ENCODE measurements at regions not wholly inside any gene's neighbourhood (a gene's known extent, or its start where the extent isn't known, plus 50 kb on each side); places are given as distances from the start of the nearest gene placed in this dataset.
"Not testable (repeated sequence)": the region's sequence is repeated elsewhere in the genome, so short reads cannot be mapped to it uniquely, and the experiment has no call there.

GRCh38 chr6:122280105-122281021 is 119.1 kb upstream of the HSF2 start:
- not testable (repeated sequence) for H3K4me3 Mint-ChIP-seq

GRCh38 chr6:122283884-122284283 is 115.6 kb upstream of the HSF2 start:
- H3K36me3 Mint-ChIP-seq: no peaks in the 10 kb centered on the region
- H3K27me3 Mint-ChIP-seq (ENCODE audit: low read depth in 3 of 3): no peaks in the 10 kb centered on the region
- peaks cover 0 to 5% (median 3%) of the 10 kb centered on the region in 6 donors for H3K9me3 Mint-ChIP-seq

More at GRCh38 chr6:122280105-122281021, 119.1 kb upstream of the HSF2 start:
- DNase-seq; H3K27me3 Mint-ChIP-seq (ENCODE audit: low read depth in 3 of 3); H3K4me1 Mint-ChIP-seq; H3K27ac Mint-ChIP-seq; H3K36me3 Mint-ChIP-seq: not testable (repeated sequence)
- peaks cover 0 to 13% (median 4%) of the 10 kb centered on the region in 6 donors for H3K9me3 Mint-ChIP-seq

GRCh38 chr6:122284848-122285247 is 114.6 kb upstream of the HSF2 start:
- Mint-ChIP-seq H3K4me3 (no peak overlapping the region), H3K36me3 (no peaks in the 10 kb centered on the region), H3K4me1 (no peaks in the 10 kb centered on the region), H3K9me3 (peaks cover 0 to 5% (median 3%) of the 10 kb centered on the region in 6 donors), H3K27ac (no peak overlapping the region), H3K27me3 (ENCODE audit: low read depth in 3 of 3) (no peaks in the 10 kb centered on the region)
- DNase-seq: no peak

More at GRCh38 chr6:122283884-122284283, 115.6 kb upstream of the HSF2 start:
- no peak overlapping the region for H3K27ac Mint-ChIP-seq
- no peak overlapping the region for H3K4me3 Mint-ChIP-seq
- no peaks in the 10 kb centered on the region for H3K4me1 Mint-ChIP-seq
- DNase-seq: no peak

- no peaks in the 10 kb centered on the region for H3K4me1 Mint-ChIP-seq
- H3K4me3 Mint-ChIP-seq: no peak overlapping the region
- DNase-seq: no peak
- no peaks in the 10 kb centered on the region for H3K36me3 Mint-ChIP-seq
- no peak overlapping the region for H3K27ac Mint-ChIP-seq
- no peaks in the 10 kb centered on the region for H3K27me3 Mint-ChIP-seq (ENCODE audit: low read depth in 3 of 3)
- peaks cover 0 to 5% (median 3%) of the 10 kb centered on the region in 6 donors for H3K9me3 Mint-ChIP-seq
Observed at GRCh38 chr6:122285292-122285913, 114.0 kb upstream of the HSF2 start.

- DNase-seq: no peak
- Mint-ChIP-seq H3K27ac (no peak overlapping the region), H3K4me3 (no peak overlapping the region), H3K4me1 (no peaks in the 10 kb centered on the region), H3K27me3 (ENCODE audit: low read depth in 3 of 3) (no peaks in the 10 kb centered on the region), H3K9me3 (peaks cover 0 to 5% (median 3%) of the 10 kb centered on the region in 6 donors), H3K36me3 (no peaks in the 10 kb centered on the region)
Observed at GRCh38 chr6:122286512-122286911, 112.9 kb upstream of the HSF2 start.

- Mint-ChIP-seq H3K36me3 (no peaks in the 10 kb centered on the region), H3K4me1 (no peaks in the 10 kb centered on the region), H3K27me3 (ENCODE audit: low read depth in 3 of 3) (no peaks in the 10 kb centered on the region), H3K9me3 (peaks cover 0 to 4% (median 0%) of the 10 kb centered on the region in 6 donors), H3K27ac (no peak overlapping the region), H3K4me3 (no peak overlapping the region)
- no peak for DNase-seq
Observed at GRCh38 chr6:122289762-122290539, 109.5 kb upstream of the HSF2 start.

- DNase-seq: no peak
- Mint-ChIP-seq H3K4me3 (no peak overlapping the region), H3K36me3 (no peaks in the 10 kb centered on the region), H3K27ac (no peak overlapping the region), H3K9me3 (peaks cover 0 to 8% (median 0%) of the 10 kb centered on the region in 6 donors), H3K27me3 (ENCODE audit: low read depth in 3 of 3) (no peaks in the 10 kb centered on the region), H3K4me1 (no peaks in the 10 kb centered on the region)
Observed at GRCh38 chr6:122297010-122297409, 102.4 kb upstream of the HSF2 start.

- no peak for DNase-seq
- Mint-ChIP-seq H3K27me3 (ENCODE audit: low read depth in 3 of 3) (peaks cover 0 to 6% (median 0%) of the 10 kb centered on the region in 3 donors), H3K9me3 (peaks cover 0 to 24% (median 6%) of the 10 kb centered on the region in 6 donors), H3K4me3 (no peak overlapping the region), H3K36me3 (no peaks in the 10 kb centered on the region), H3K27ac (no peak overlapping the region), H3K4me1 (no peaks in the 10 kb centered on the region)
Observed at GRCh38 chr6:122302067-122302466, 97.4 kb upstream of the HSF2 start.

GRCh38 chr6:122307577-122307976 is 91.9 kb upstream of the HSF2 start:
- Mint-ChIP-seq H3K9me3 (peaks cover 0 to 31% (median 6%) of the 10 kb centered on the region in 6 donors), H3K4me3 (no peak overlapping the region), H3K27me3 (ENCODE audit: low read depth in 3 of 3) (peaks cover 0 to 3% (median 0%) of the 10 kb centered on the region in 3 donors), H3K27ac (no peak overlapping the region), H3K4me1 (no peaks in the 10 kb centered on the region), H3K36me3 (no peaks in the 10 kb centered on the region)
- DNase-seq: no peak

- H3K4me3 Mint-ChIP-seq: no peak overlapping the region
- no peaks in the 10 kb centered on the region for H3K36me3 Mint-ChIP-seq
- DNase-seq: no peak
- H3K4me1 Mint-ChIP-seq: no peaks in the 10 kb centered on the region
- no peak overlapping the region for H3K27ac Mint-ChIP-seq
- H3K9me3 Mint-ChIP-seq: peaks cover 0 to 29% (median 6%) of the 10 kb centered on the region in 6 donors
- peaks cover 0 to 2% (median 1%) of the 10 kb centered on the region in 3 donors for H3K27me3 Mint-ChIP-seq (ENCODE audit: low read depth in 3 of 3)
Observed at GRCh38 chr6:122308074-122308473, 91.4 kb upstream of the HSF2 start.

GRCh38 chr6:122315842-122316241 is 83.6 kb upstream of the HSF2 start:
- Mint-ChIP-seq H3K4me3 (no peak overlapping the region), H3K27me3 (ENCODE audit: low read depth in 3 of 3) (peaks cover 1 to 8% (median 2%) of the 10 kb centered on the region in 3 donors)

GRCh38 chr6:122322824-122323223 is 76.6 kb upstream of the HSF2 start:
- Mint-ChIP-seq H3K4me3 (peak overlapping the region; percentile 79 to 93 (median 91)), H3K27ac (peak overlapping the region; percentile 24 to 90 (median 70)), H3K9me3 (peaks cover 0 to 6% (median 0%) of the 10 kb centered on the region in 6 donors), H3K36me3 (no peaks in the 10 kb centered on the region), H3K27me3 (ENCODE audit: low read depth in 3 of 3) (peaks cover 0 to 3% (median 2%) of the 10 kb centered on the region in 3 donors), H3K4me1 (peaks cover 13 to 16% of the 10 kb centered on the region in 2 donors)
- DNase-seq: peak in 1 of 3 donors; percentile 0

More at GRCh38 chr6:122315842-122316241, 83.6 kb upstream of the HSF2 start:
- Mint-ChIP-seq H3K36me3 (no peaks in the 10 kb centered on the region), H3K4me1 (no peaks in the 10 kb centered on the region), H3K9me3 (peaks cover 3 to 22% (median 4%) of the 10 kb centered on the region in 6 donors), H3K27ac (no peak overlapping the region)
- no peak for DNase-seq

GRCh38 chr6:122323361-122323760 is 76.1 kb upstream of the HSF2 start:
- Mint-ChIP-seq H3K27me3 (ENCODE audit: low read depth in 3 of 3) (peaks cover 0 to 5% (median 3%) of the 10 kb centered on the region in 3 donors), H3K4me3 (peak overlapping the region; percentile 79 to 93 (median 91)), H3K9me3 (peaks cover 0 to 6% (median 0%) of the 10 kb centered on the region in 6 donors), H3K4me1 (peaks cover 13 to 16% of the 10 kb centered on the region in 2 donors), H3K27ac (peak overlapping the region; percentile 19 to 90 (median 70)), H3K36me3 (no peaks in the 10 kb centered on the region)
- no peak for DNase-seq

Measured in immature natural killer cell (primary cell).